NCI-H1048 (cell line): ENCODE measurements at regions not wholly inside any gene's neighbourhood (a gene's known extent, or its start where the extent isn't known, plus 50 kb on each side); places are given as distances from the start of the nearest gene placed in this dataset.

Experiments used
- DNase-seq: peaks from one replicate; lab custom pipeline; 2025; lab: John Stamatoyannopoulos, UW

DNA sequence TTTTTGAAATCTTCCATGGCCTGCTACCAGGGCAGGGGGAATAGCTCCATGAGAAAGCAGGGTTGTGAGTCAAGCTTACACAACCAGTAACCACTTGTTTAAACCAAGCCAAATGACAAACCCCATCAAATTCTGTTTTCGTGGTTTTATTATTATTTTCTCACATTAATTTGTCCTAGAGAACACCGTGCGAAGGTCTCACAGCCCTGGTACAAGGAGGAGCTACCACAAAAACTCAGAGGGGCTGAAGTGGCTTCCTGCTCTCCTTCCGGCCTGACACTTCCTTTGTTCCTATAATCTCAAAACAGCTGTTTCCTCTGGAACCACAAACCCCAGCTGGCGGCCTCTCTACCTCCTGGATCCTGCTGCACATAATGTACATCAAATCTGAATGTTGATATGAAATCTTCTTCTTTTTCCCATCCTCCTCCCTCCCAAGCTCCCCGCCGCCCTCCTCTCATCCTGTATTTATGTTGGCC is 375.9 kb downstream of the MCTP2 start:
- DNase-seq = no peak

DNA sequence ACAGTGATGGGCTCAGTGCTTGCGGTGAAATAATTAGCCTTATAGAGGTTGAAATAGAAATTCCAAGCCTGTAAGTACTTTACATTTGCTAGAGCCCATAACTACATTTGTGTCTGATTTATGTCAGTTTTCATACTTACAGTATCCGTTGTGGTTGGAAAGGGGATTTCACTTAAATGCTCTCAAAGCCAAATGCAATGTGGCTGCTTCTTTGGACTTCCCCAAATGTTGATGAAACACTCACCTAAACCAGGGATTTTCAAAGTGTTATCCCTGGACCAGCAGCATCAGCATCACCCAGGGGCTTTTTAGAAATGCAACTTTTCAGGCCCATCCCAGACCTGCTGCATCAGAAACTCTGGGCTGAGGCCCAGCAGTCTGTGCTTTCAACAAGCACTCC is 378.7 kb downstream of the MCTP2 start:
- DNase-seq = no peak

DNA sequence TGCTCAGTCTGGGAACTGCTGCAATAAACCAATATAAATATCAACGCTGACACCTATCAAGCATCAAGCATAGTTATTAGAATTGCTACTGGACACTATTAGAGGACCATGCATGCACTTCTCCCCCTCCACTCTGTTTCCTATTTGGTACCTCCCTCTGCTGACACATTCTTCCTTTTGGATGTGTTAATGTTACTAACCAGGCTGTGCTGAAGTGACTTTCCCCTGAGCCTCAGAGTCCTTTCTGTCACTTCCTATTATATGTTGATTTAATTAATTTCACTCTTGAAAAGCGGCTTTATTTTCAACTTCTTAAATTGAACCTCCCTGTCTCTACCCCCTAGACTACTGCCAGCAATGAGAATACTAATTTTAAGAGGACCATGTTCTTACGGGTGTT is 379.1 kb downstream of the MCTP2 start:
- no peak for DNase-seq

DNA sequence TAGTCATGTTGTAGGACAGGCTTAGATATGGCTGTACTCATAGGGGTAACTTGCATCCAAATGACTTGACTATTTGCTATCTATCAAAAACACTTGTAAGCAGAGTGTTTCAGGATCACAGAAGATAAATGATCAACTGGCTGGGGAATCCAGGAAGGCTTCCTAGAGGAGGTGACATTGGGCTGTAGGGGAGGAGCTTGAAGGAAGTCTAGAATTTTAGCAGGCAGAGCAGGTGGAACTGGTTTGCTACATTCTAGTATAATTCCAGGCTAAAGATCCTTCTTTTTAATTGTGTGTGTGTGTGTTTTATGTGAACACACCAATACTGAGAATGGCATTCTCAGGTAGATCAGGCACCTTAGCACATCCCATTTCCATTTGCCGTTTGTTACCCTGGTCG is 380.3 kb downstream of the MCTP2 start:
- DNase-seq = no peak

DNA sequence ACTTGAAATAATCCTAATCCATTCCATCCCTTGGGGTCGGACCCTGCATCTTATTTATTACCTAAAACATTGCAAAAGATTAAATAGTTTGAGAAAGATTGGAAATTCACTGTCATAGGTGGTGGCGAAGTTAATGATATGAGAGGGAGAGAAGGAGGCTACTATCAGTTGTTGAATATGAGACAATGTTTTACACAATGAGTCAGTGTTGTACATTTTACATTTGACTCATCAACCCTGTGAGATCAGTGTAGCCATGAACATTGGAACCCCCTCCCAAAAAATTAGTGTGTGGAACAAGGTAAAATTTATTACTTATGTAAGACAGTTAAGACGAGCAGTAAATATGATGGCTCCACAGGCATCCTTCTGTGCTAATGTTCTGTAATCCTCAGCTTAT is 384.3 kb downstream of the MCTP2 start:
- DNase-seq = no peak

DNA sequence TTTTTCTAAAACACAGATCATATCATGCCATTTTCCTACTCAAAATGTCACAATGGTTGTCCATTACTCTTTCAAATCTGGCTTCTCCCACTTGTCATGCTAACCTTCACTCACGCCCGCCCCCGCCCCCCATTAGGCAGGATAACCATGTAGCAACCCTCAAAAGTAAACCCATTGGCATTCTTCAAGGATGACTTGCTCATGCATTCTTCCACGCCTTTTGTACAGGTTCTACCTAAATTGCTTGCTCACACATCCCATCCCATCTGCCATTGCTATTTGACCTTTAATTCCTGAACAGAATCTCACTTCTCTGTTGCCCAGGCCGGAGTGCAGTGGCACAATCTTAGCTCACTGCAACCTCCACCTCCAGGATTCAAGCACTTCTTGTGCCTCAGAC is 389.3 kb downstream of the MCTP2 start:
- no peak for DNase-seq

DNA sequence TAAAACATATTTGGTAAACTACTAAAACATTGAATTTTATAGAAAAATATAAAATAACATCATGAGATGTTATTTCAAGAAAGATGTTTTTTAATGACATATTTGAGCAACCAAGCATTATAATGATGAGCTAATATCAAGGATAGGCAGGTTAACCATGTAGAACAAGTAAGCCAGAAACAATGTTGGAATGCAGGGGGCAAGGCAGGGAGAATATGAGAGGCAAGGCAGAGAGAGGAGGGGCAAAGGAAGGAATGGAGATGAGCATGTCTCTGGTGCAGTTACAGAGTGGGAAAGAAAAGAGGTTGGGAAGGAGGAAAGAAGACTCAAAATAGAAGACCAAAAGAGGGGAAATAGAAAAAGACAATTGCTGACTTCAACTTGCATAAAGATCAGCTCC is 390.4 kb downstream of the MCTP2 start:
- DNase-seq = no peak

DNA sequence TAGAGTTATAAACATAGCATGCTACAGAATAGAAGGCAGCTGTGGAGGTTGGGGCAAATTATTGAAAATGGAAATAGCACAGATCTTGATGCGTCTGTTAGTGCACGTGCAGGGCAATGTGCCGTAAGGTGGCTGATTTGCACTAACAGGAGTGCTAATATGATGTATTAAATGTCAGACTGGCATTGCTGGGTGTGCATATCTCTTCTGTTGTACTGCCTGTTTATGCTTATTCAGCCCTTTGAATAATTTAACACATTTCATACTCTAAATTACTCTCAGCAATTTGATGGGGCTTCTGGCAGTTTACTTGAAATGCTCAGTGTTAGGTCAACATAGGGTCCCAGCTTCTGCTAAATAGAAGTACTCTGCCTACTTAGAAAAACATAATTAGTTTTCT is 395.6 kb downstream of the MCTP2 start:
- no peak for DNase-seq

DNA sequence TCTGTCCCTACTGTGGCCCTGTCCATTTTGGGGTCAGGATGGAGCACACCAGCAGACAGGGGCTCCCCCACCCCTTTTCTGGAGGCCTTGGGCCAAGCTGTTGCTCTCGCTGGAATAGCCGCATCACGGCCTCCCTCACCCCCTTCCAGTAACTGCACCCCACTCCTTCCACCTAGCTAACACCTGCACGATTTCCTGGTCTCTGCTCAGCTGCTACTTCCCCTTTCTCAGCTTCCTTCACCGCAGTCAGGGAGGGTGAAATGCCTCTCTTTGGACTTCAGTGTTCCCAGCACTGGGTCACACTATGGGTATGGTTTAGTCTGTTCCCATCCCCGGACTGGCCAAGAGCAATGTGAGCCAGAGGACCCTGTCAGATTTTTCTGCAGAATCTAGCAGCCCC is 400.2 kb downstream of the MCTP2 start:
- no peak for DNase-seq

DNA sequence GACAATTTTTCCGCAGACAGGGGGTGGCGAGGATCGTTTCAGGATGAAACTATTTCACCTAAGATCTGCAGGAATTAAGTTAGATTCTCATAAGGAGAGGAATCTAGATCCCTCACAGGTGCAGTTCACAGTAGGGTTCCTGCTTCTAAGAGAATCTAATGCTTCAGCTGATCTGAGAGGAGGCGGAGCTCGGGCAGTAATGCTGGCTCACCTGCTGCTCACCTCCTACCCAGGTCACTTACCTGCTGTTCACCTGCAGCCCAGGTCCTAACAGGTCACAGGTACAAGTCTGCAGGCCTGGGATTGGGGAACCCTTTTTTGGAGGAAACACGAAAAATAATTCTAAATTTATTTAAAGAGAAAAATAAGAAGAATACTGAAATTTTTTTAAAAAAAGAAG is 406.8 kb downstream of the MCTP2 start:
- DNase-seq = no peak

DNA sequence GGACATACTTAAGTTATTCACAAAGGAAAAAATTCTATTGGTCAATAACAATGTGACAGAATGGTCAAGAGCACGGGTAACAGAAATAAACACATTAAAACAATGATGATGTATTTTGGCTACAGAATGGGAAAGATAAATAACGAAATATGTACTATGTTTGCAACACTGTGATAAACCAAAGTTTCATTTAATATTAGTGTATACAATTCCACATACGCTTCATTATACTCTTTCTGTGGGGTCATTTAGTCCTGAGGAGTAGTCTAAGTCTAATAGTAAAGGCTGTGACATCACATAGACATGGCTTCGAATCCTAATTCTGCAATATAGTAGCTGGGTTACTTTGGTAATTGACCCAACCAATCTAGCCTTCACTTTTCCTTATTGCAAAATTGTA is 408.3 kb downstream of the MCTP2 start:
- DNase-seq = no peak

DNA sequence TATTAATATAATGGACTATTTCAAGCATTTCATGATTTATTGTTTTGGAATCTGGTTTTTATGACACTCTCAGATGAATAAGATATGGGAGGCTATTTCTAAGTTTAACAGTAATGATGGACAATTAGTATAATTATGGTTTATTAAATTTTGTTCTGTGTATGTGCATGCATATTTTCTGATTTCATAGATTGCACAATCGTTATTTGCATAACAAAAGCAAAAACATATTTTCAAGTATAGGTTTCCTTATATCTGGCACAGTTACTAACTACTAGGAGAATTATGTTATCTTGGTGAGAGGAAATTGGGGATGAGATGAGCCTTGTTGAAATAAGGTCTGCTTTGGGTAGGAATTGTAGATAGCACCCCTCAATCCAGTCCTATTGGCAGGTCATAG is 413.1 kb downstream of the MCTP2 start:
- DNase-seq = no peak

DNA sequence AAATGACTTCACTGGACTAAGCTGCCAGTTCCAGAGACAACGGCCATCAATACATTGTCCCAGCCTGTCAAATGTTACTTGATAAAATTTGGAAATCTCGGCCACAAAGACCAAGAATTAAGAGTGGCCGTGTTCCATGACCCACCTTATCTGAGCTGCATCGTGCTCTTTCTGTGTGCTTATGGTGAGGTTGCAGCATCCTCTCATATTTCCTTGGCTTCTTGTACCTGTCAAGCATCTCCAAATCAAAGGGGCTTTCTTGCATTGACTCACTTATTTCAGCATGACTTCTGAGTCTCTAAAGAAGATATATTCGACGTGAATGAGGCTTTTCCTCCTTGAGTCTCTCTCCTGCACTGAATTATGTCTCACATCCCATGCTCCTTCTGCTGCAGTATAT is 421.7 kb downstream of the MCTP2 start:
- no peak for DNase-seq

DNA sequence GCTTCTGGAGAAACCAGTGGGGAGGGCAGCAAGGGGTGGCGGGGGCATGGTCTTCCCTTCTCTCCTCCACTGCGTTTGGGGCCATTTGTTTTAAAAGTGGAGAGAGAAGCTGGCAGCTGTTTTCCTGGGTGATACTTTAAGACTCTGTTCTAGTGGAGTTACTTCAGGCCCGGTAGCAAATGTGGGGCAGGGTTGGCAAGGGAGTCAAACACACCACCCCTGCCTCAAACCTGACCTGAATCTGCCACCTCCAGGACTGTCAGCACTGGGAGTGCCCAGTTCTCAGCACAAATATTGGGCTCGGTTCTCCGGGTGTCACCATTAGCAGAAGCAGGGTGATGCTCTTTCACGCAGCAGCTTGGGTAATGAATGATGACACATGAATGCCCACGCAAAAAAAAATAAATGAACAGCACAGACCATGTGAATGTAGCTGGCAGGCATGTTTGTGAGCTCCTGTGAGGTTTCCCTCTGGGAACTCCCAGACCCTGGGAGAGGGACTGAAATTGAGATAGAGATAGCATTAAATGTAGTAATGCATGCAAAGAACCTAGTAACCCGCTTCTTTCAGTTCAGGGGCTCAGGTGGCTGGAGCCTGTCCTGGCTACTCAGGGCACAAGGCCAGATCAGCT is 424.0 kb downstream of the MCTP2 start:
- no peak for DNase-seq

DNA sequence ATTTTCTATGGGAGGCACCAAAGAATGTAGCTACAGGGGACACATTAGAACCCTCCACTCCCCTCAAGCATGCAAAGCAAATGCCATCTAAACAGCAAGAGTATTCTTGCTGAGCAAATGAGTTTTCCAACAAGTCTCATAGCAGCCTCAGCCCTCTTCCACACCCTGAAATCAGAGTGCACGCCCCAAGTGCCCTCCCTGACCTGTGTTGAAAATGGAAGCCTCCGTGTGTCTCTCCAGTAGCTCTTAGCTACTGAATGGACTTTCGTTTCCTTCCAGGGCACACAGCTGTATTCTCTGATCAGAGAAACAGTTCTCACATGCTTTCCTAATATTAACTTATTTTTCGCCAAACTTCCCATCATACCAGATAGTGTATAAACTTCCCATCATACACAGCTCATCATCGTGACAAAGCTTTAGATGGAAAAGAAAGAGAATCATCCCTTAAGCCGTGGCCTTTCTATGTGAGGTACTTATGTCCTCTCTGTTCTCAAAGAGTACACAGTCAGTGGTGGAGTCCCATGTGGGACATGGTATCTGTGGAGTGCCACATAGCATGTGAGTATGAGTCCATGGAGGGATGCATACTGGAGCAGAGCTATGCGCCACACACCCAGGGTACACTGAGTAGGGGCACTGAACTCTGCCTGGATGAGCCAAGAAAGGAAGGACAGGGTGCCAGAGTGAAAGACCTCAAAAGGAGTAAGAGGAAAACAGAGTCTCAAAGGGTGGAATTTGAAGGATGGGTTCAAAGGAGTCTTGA is 434.5 kb downstream of the MCTP2 start:
- DNase-seq = no peak

DNA sequence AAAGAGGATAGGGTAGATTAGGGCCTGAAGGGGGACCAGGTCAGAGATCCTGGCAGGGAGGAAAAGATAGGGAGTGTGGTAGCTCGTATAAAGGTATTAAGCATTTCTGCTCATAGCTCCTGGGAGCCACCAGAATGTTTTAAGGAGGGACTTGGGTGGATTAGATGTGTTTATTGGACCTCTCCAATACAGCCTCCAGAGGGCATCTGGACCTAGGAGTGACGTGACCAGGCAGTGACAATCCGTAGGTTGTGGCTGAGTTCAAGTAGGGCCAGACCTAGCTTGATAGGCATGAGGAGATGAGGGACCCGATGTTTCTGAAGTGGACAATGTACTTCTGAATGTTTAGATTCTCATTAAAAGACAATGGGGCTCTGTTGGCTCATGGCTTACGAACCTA is 435.2 kb downstream of the MCTP2 start:
- no peak for DNase-seq

DNA sequence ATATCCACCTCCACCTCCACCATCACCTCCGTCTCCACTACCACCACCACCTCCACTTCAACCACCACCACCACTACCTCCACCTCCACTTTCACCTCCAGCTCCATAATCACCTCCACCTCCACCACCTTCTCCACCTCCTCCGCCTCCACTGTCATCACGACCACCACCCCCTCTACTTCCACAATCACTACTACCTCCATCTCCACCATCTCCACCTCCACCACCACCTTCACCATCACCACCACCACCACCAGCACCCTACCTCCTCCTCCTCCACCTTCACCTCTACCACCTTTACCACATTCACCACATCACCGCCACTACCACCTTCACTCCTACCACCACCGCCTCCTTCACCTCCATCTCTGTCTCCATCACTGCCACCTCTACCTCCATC is 435.7 kb downstream of the MCTP2 start:
- DNase-seq = no peak

DNA sequence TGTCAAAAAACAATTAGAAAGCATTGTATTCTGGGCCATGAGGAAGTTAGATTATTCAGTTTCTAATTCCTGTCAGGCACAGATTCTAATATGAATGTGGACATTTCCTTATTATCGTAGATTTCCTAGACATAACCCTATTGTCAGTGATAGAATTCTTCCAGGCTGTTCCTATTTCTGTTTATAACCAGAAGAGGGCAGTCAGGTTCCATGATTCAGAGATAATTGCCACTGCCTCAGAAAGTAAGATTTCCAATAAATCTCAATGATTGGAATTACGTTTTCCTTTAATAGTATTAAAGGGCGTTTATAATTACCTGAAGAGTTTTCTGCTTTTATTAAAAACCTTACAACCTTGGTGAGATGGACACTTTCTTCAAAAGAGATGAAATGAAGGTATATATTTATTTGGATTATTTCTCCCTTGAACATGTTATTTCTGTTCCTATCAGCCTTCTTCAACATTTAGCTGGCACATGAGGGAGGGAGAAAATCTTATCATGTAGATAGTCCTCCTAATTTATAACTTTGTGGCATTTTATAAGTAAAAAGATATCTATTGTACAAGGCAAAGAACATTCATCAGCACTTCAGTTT is 439.2 kb downstream of the MCTP2 start:
- DNase-seq = peak; percentile 7

DNA sequence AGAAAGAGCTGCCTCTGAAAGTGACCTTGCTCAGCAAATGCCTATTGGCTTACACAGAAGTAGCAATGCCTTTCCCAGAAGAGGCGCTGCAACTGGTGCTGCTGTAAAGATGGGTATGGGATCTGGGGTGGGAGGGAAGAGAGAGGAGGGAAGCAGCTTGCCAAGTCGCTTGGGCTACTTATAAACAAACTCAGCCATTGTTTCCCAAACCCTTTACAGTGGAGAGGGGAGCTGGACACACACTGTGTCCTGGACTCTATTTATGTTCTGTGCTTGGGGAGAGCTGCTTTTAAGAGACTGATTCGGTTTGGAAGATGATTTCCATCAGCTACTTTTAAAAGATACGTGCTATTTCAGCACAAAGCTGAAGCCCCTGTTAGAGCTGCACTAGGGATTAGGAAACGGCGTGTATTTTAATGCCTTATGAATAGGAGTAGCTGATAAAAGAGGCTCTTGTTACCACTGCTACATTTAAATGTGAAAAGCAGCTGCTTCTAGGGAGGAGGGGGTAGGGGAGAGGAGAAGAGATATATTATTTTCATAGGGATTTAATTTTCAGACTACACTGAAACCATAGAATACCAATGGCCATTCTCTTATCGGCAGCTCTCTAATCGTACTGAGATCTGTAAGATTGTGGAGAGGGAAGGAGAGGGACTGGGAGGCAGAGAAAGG is 440.6 kb downstream of the MCTP2 start:
- DNase-seq = no peak

DNA sequence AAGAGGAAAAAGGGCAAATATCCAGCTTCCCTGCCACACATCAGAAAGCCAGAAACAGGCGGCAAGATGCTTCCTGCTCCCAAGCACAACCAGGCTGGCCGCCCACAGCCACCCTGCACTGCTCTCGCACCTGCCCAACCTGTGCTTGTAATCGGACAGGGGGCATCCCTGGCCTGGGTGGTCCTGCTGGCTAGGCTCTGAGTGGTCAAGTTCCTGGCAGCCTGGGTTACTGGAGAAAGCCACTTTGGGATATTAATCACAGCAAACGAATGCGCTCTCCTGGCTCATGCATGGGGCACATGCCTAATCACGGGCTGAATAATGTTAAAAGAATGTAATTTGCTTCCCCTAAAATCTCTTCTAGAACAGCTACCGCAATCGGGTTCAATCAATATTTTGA is 442.4 kb downstream of the MCTP2 start:
- no peak for DNase-seq

DNA sequence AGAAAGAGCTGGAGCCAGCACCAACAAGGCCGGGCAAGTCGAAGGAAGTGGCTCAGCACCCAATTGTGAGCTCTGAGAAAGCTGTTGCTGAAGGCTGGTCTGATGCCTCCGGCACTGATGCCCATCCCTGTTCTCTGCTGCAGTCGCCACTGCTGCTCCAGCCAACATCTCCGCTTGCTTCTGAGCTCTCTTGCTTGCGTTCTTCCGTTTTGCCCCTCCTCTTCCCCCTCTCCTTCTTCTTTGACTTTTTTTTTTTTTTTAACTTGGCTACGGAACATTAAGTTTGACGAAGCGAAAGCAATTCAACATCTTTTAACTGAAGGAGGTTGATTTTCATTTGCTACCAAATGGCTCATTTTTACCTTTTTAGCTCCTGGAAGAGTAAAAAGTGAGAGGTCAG is 442.9 kb downstream of the MCTP2 start:
- no peak for DNase-seq

DNA sequence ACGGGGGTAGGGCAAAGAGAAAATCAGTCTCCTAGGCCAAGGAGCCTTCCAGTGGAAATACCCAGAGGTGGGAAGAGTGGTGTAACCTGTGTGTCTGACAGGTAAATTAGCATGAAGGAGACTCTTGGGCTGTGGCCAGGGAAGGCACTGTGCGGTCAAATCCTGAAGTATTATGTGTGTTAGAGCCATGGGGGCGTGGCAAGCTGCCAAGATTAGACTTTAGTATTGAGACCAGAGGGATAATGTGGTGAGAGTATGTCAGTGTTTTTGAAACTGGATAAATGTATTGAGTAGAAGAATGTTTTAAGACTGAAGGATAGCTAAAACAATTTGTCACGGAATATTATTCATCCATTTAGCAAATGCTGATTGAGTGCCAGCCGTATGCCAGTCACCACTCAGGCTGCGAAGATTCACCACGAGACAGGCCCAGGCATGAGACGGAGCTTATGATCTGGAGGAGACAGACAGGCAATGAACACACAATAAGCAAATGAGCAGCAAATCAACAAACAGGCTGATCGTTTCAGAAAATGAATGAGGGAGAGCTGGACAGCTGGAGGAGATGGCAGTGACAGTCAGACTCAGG is 445.9 kb downstream of the MCTP2 start:
- DNase-seq = peak; percentile 15

DNA sequence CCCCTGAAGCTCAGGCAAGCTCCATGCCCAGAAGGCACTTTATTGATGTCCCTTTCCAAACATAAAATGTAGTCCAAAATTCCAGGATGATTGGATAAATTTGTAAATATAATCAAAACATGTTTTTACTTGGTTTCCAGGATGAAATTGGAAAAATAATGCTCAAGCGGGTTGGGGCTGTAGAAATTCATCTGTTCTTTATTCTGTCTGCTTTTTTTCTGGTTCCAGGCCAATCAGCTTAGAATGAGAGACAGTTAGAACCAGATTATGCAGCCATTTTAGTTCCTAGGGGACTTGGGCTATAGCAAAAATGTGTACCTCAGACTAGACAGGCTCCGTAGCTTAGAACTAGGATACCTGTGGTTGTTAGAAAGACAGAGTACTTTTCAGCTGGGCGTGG is 450.8 kb downstream of the MCTP2 start:
- no peak for DNase-seq
